ENCODE measurements at regions not wholly inside any gene's neighbourhood (a gene's known extent, or its start where the extent isn't known, plus 50 kb on each side); places are given as distances from the start of the nearest gene placed in this dataset.

- DNase-seq, result no peak
Observed at GRCh38 chr3:5071061-5071460, 51.0 kb upstream of the ARL8B start.

DNA sequence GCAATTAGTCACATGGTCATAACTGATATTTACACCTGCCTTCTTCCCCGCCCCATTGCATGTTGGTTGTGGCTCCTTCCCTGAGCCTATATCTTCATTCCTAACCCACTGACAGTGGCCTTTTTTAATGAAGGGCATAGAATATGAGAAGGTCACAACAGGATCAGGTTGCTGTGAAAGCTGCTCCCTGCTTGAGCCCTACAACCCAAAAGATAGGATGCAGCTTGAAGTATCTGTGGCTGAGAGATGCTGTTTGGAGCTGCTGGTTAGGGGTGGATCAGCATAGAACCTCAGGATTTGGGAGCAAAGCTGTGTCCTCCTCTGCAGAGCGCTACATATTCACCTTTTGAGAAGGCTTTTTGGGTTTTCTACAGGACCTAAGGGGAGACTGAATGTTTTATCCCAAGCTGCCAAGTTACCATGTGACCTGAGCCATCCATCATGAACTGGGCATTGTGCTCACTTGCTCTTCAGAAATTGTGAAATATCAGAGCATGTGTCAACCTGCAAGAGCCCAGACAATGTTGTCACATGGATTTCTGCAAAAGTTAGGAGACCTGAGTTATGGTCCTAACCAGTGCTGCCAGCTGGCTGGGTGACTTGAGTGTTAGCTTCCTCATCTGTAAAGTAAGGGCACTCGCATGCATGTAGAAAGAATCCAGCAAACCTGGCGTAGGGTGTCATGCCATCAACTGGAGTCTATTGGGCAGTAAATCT lies 49.8 kb upstream of the ARL8B start:
- DNase-seq, result no peak
